Thymus (tissue), 11 donors: ENCODE measurements at regions not wholly inside any gene's neighbourhood (a gene's known extent, or its start where the extent isn't known, plus 50 kb on each side); places are given as distances from the start of the nearest gene placed in this dataset.
"Not testable (repeated sequence)": the region's sequence is repeated elsewhere in the genome, so short reads cannot be mapped to it uniquely, and the experiment has no call there.

ENCODE experiments used
- DNase-seq, 9 donors: peaks; one replicate each; pipeline ENCODE4 v3.0.0-alpha.2; 2013; ENCODE audit warnings: low spot score in 9 of 9, low read depth in 6 of 9, missing footprints in 1 of 9
- H3K27ac ChIP-seq, 2 donors: one replicate each; pipeline ENCODE4 v1.5.1; 2013; ENCODE audit warnings: control low read depth in 1 of 2, low read depth in 1 of 2, low read length in 1 of 2, mild to moderate bottlenecking in 1 of 2, moderate library complexity in 1 of 2
- H3K27me3 ChIP-seq, 2 donors: one replicate each; pipeline ENCODE4 v1.5.1; 2013; ENCODE audit warnings: low read length in 1 of 2; ENCODE audit not compliant: control insufficient read depth in 2 of 2, insufficient read depth in 1 of 2
- H3K36me3 ChIP-seq, 2 donors: one replicate each; pipeline ENCODE4 v1.5.1; 2013; ENCODE audit warnings: low read length in 1 of 2, mild to moderate bottlenecking in 1 of 2, moderate library complexity in 1 of 2; ENCODE audit not compliant: control insufficient read depth in 2 of 2, insufficient read depth in 2 of 2
- H3K4me1 ChIP-seq, 2 donors: one replicate each; pipeline ENCODE4 v1.5.1; 2013; ENCODE audit warnings: low read length in 2 of 2; ENCODE audit not compliant: control insufficient read depth in 2 of 2, insufficient read depth in 2 of 2
- H3K4me3 ChIP-seq, 2 donors: one replicate each; pipeline ENCODE4 v1.5.1; 2013; ENCODE audit warnings: low read length in 2 of 2, control low read depth in 1 of 2, mild to moderate bottlenecking in 1 of 2
- H3K9me3 ChIP-seq, 2 donors: one replicate each; pipeline ENCODE4 v1.5.1; 2013; ENCODE audit warnings: low read length in 1 of 2, mild to moderate bottlenecking in 1 of 2; ENCODE audit not compliant: control insufficient read depth in 2 of 2, insufficient read depth in 1 of 2
- WGBS: extraction: QIAGEN DNeasy Blood & Tissue Kit; methylation state at CpG from one replicate; pipeline ENCODE4 v1.1.7; 2013; 5-methylcytosine and 5-hydroxymethylcytosine counted together
- donor health status: healthy.

DNA sequence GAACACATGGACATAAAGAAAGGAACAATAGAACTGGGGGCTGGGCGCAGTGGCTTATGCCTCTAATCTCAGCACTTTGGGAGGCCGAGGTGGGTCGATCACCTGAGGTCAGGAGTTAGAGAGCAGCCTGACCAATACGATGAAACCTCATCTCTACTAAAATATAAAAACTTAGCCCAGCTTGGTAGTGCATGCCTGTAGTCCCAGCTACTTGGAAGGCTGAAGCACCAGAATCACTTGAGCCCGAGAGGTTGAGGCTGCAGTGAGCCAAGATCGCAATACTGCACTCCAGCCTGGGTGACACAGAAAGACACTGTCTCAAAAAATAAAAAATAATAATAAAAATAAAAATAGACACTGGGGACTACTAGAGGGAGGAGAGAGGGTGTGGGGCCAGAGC, 154.5 kb downstream of the SEC23A start:
- no peaks in the 10 kb centered on the region for H3K4me1 ChIP-seq
- DNase-seq: no peak
- no peaks in the 10 kb centered on the region for H3K27me3 ChIP-seq
- no peaks in the 10 kb centered on the region for H3K9me3 ChIP-seq
- no peak overlapping the region for H3K27ac ChIP-seq
- no peaks in the 10 kb centered on the region for H3K36me3 ChIP-seq
- no peak overlapping the region for H3K4me3 ChIP-seq
- 96% methylated on average over 6 of the region's 6 CpGs for WGBS

DNA sequence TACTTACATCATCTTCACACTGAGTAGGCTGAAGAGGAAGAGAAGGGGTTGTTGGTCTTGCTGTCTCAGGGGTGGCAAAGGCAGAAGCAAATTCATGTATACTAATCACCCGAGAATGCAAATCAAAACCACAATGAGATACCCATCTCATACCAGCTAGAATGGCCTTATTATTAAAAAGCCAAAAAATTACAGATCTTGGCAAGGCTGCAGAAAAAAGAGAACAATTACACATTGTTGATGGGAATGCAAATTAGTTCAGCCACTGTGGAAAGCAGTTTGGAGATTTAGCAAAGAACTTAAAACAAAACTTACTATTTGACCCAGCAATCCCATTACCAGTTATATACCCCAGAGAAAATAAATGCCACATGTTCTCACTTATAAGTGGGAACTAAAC, 154.9 kb downstream of the SEC23A start:
- Histone ChIP-seq H3K9me3 (no peaks in the 10 kb centered on the region), H3K27me3 (no peaks in the 10 kb centered on the region), H3K36me3 (no peaks in the 10 kb centered on the region), H3K4me3 (no peak overlapping the region), H3K27ac (no peak overlapping the region), H3K4me1 (no peaks in the 10 kb centered on the region)
- 91% methylated on average over 1 of the region's 1 CpG for WGBS
- DNase-seq: no peak

DNA sequence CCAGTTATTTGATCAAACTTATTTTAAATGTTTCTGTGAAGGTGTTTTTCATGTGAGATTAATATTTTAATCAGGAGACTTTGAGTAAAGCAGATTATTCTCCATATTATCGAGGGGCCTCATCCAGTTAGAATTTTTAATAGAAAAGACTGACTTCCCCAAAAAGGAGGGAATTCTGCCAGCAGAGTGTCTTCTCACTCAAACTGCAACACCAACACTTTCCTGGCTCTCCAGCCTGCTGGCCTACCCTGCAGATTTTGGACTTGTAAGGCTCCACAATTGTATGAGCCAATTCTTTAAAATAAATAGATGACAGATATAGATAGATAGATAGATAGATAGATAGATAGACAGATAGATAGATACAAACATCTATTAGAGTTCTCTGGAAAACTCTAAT, 155.7 kb downstream of the SEC23A start:
- Histone ChIP-seq H3K9me3 (no peaks in the 10 kb centered on the region), H3K4me1 (no peaks in the 10 kb centered on the region), H3K36me3 (no peaks in the 10 kb centered on the region), H3K4me3 (no peak overlapping the region), H3K27ac (no peak overlapping the region), H3K27me3 (no peaks in the 10 kb centered on the region)
- WGBS: 96% methylated on average over 1 of the region's 1 CpG
- DNase-seq: no peak

DNA sequence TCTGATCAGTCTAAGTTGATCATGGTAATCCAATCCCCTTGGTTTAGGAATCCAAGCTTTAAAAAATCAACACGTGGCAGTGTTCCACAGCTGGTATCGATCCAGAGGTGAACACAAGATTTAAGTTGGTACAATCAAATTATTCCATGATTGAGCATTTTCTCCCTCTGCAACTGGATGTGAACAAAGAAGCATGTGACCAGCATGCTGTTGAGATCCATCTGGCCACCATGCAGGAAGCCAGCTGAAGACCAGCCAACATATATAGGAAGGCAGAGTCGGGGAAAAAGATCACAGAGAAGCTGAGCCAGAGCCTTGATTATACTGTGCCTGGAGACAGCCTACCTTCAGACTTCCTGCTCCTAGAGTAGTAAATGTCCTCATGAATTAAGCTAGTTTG, 158.3 kb downstream of the SEC23A start:
- H3K36me3 ChIP-seq: no peaks in the 10 kb centered on the region
- H3K27ac ChIP-seq: no peak overlapping the region
- H3K4me3 ChIP-seq: no peak overlapping the region
- no peaks in the 10 kb centered on the region for H3K9me3 ChIP-seq
- WGBS: 88% methylated on average over 3 of the region's 3 CpGs
- H3K27me3 ChIP-seq: no peaks in the 10 kb centered on the region
- DNase-seq: no peak
- H3K4me1 ChIP-seq: no peaks in the 10 kb centered on the region

DNA sequence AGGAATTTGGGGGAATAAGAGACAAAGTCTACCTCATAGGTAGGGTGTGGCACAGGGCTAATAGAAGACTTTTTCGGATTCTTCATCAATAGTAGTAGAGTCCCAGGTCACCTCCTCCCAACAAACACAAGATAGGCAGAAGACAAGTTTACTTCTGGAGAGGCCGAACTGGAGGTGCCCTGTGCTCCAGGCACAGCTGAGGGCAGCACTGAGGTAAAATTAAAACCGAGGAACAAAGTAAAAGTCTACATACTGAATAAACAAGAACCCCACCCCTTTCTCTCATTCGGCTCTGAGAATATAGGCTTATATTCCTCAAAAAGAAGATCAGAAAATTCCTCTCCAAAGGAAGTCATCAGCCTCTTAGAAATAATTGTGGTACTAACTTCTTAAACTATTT, 161.5 kb downstream of the SEC23A start:
- 90% methylated on average over 4 of the region's 4 CpGs for WGBS

DNA sequence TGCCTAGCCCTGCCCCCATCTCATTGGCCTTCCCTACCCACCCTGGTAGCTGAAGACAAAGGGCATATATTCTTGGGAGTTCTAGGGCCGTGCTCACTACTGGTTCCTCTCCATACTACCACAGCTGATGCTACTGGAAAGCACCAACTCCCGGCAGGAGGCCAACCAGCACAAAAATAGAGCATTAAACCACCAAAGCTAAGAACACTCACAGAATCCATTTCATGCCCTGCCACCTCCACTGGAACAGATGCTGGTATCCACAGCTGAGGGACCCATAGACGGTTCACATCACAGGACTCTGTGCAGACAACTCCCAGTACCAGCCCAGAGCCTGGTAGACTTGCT, 170.4 kb downstream of the SEC23A start:
- WGBS: 94% methylated on average over 3 of the region's 3 CpGs
- not testable (repeated sequence) for H3K27ac ChIP-seq, H3K4me3 ChIP-seq, DNase-seq, H3K9me3 ChIP-seq, H3K4me1 ChIP-seq, H3K27me3 ChIP-seq, H3K36me3 ChIP-seq

More for the DNA sequence above, 161.5 kb downstream of the SEC23A start:
- H3K27ac ChIP-seq: no peak overlapping the region
- H3K27me3 ChIP-seq: no peaks in the 10 kb centered on the region
- H3K9me3 ChIP-seq: no peaks in the 10 kb centered on the region
- no peaks in the 10 kb centered on the region for H3K4me1 ChIP-seq
- H3K36me3 ChIP-seq: no peaks in the 10 kb centered on the region
- no peak overlapping the region for H3K4me3 ChIP-seq
- no peak for DNase-seq

DNA sequence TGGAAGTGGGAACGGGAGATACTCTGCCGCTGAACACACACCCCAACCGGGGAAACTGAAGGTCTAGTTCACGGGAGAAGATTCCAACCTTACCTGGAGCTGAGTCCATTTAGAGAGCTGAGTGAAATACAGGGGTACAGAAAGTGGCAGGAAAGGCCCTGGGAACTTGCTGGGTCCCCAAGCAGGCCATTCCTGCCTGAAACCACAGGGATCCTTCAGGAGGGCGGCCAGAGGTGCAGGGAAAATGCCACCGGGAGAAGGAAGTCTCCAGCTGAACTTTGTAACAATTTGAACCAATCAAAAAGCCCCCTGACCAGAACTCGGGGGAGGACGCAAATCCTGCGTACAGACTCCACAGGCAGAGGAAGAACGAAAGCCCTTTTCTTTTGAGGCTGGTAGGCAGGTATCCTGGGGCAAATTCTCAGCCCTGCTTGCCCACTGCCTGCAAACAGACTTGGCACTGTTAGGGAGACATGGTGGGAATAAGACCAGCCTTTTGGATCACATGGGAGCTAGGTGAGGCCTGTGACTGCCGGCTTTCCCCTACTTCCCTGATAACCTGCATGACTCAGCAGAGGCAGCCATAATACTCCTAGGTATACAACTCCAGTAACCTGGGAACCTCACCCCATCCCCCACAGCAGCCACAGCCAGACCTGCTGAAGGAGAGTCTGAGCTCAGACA, 170.9 kb downstream of the SEC23A start:
- H3K36me3 ChIP-seq: no peaks in the 10 kb centered on the region
- DNase-seq: no peak
- H3K4me1 ChIP-seq: no peaks in the 10 kb centered on the region
- H3K9me3 ChIP-seq: no peaks in the 10 kb centered on the region
- H3K27ac ChIP-seq: no peak overlapping the region
- no peak overlapping the region for H3K4me3 ChIP-seq
- H3K27me3 ChIP-seq: no peaks in the 10 kb centered on the region
- 93% methylated on average over 11 of the region's 11 CpGs for WGBS

DNA sequence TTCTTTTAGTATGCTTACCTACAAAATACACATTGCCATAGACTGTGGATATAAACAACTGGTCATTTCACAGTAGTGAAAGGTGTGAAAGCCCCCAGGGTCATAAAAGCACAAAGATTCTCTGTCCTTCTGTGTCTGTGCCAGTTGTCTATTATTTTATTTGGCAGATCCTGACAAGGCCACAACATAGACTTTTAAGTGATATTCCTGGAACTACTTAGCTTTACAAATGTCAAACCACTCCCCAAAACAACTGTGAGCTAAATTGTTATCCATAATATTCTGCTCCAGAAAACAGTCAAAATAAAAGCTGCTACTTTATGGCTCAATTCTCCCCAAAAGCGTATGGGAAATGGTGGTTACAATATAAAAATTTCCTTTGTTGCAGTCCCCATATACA, 172.1 kb downstream of the SEC23A start:
- Histone ChIP-seq H3K27ac (no peak overlapping the region), H3K4me1 (no peaks in the 10 kb centered on the region)
- WGBS: 94% methylated on average over 1 of the region's 1 CpG

DNA sequence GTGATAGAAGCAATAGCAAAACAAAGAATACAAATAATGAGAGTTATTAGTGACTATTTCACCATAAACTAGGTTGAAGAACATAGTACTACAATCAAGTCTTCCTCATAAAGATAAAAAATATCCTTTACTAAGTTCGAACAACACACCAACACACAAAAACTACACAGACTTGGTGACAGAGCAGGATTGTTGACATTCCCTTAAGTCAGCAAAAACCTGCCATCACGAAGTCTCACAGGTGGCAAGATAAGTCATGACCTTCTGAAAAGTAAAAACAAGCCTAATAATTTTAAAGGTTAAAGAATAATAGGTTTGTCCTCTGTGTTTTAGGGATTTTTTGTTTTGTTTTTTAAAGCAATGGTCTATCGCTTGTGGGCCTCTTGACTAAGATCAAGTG, 173.0 kb downstream of the SEC23A start:
- Histone ChIP-seq H3K9me3 (no peaks in the 10 kb centered on the region), H3K4me1 (no peaks in the 10 kb centered on the region), H3K4me3 (no peak overlapping the region), H3K27me3 (no peaks in the 10 kb centered on the region), H3K36me3 (no peaks in the 10 kb centered on the region), H3K27ac (no peak overlapping the region)
- WGBS: 86% methylated on average over 3 of the region's 3 CpGs
- no peak for DNase-seq

More for the DNA sequence above, 172.1 kb downstream of the SEC23A start:
- DNase-seq: no peak
- Histone ChIP-seq H3K27me3 (no peaks in the 10 kb centered on the region), H3K4me3 (no peak overlapping the region), H3K9me3 (no peaks in the 10 kb centered on the region), H3K36me3 (no peaks in the 10 kb centered on the region)

DNA sequence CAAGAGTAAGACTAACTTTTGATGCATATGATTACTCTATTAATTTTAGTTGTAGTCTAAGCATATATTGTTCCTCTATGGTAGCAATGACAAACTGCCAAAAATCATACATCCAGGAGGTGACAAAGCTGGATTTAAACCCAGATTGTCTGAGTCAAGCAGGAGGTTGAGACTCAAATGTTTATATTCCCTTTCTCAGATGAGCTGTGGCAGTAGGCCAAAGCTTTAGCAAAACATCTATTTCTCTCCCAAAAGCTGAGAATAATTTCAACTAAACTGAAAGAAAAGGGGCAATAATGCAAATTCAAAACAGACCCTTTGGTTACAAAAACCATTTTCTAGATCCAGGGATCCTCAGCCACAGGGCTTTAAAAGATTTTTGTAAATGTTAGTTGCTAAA, 173.6 kb downstream of the SEC23A start:
- DNase-seq: no peak
- H3K27ac ChIP-seq: no peak overlapping the region
- H3K4me3 ChIP-seq: no peak overlapping the region
- no peaks in the 10 kb centered on the region for H3K27me3 ChIP-seq
- H3K9me3 ChIP-seq: no peaks in the 10 kb centered on the region
- no peaks in the 10 kb centered on the region for H3K4me1 ChIP-seq
- no peaks in the 10 kb centered on the region for H3K36me3 ChIP-seq
